Neural cell (in vitro differentiated cells): ENCODE measurements at regions not wholly inside any gene's neighbourhood (a gene's known extent, or its start where the extent isn't known, plus 50 kb on each side); places are given as distances from the start of the nearest gene placed in this dataset.

ENCODE experiments used
- EP300 ChIP-seq: fragments of 450-650 bp; conservative IDR thresholded peaks from 2 replicates; pipeline ENCODE4 v1.6.1; 2014; ENCODE audit warnings: antibody characterized with exemption, mild to moderate bottlenecking, moderate library complexity; ENCODE audit not compliant: poor library complexity, severe bottlenecking
- EZH2 ChIP-seq: fragments of 200-600, 300-800 bp; shearing (Covaris generic), sonication (generic); IDR thresholded peaks from 2 replicates; pipeline ENCODE4 v1.6.1; 2014; ENCODE audit warnings: antibody characterized with exemption, low read length, borderline replicate concordance, mild to moderate bottlenecking; ENCODE audit not compliant: insufficient read depth, poor library complexity, severe bottlenecking
- MXI1 ChIP-seq: fragments of 450-650 bp; conservative IDR thresholded peaks from 2 replicates; pipeline ENCODE4 v1.6.1; 2014; ENCODE audit warnings: antibody characterized with exemption, mild to moderate bottlenecking; ENCODE audit not compliant: poor library complexity, severe bottlenecking
- POLR2AphosphoS5 ChIP-seq: IDR thresholded peaks from 2 replicates; pipeline ENCODE4 v1.6.1; 2012
- RAD21 ChIP-seq: fragments of 450-650 bp; conservative IDR thresholded peaks from 2 replicates; pipeline ENCODE4 v1.6.1; 2014; ENCODE audit warnings: antibody characterized with exemption, mild to moderate bottlenecking, moderate library complexity
- SMC3 ChIP-seq: fragments of 450-650 bp; conservative IDR thresholded peaks from 2 replicates; pipeline ENCODE4 v1.6.1; 2014; ENCODE audit warnings: antibody characterized with exemption, mild to moderate bottlenecking, moderate library complexity; ENCODE audit not compliant: poor library complexity
- TAF1 ChIP-seq: IDR thresholded peaks from 2 replicates; pipeline ENCODE4 v1.6.1; 2012; ENCODE audit warnings: low read depth
- TF ChIP-seq, protein P1 (sequence below): fragments of 450-650 bp; IDR thresholded peaks from 2 replicates; pipeline ENCODE4 v1.5.1; 2014; ENCODE audit warnings: antibody characterized with exemption, mild to moderate bottlenecking, moderate library complexity; ENCODE audit not compliant: poor library complexity, severe bottlenecking
- TF ChIP-seq, protein P2 (sequence below): IDR thresholded peaks from 2 replicates; pipeline ENCODE4 v1.6.1; 2012; ENCODE audit warnings: borderline replicate concordance

DNA sequence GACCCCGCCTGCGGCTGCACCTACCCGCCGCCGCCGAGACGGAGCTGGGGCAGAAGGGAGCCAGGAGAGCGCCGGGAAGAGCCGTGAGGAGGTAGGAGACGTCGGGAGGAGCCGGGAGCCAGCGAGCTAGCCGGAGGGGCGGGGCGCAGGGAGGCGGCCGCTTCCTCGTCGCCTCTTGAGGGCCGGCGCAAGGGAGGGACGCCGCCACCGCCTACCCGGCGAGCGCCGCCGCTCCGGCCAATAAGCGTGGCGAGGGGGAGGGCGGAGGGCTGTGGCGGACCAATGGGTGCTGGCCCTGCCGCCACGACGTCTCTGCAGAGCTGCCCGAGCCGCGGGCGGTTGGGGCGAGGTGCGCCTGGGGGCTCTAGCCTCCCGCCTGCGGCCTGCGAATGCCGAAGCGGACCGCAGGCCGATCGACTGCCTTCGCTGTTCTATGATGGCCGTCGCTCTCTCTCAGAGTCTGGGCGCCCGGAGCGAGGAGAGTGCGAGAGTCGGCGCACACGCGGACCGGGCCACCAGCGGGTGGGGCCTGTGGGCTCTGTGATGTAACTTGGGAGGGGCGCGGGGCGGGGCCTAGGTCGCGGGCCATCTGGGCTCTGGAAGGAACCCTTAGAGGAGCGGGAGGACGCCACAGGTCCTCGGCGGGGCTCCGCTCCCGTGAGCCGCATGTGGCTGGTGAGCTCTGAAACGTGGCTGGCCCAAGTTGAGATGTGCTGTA is 72.7 kb upstream of the MAP4 start:
- TF ChIP-seq, protein P1, sequence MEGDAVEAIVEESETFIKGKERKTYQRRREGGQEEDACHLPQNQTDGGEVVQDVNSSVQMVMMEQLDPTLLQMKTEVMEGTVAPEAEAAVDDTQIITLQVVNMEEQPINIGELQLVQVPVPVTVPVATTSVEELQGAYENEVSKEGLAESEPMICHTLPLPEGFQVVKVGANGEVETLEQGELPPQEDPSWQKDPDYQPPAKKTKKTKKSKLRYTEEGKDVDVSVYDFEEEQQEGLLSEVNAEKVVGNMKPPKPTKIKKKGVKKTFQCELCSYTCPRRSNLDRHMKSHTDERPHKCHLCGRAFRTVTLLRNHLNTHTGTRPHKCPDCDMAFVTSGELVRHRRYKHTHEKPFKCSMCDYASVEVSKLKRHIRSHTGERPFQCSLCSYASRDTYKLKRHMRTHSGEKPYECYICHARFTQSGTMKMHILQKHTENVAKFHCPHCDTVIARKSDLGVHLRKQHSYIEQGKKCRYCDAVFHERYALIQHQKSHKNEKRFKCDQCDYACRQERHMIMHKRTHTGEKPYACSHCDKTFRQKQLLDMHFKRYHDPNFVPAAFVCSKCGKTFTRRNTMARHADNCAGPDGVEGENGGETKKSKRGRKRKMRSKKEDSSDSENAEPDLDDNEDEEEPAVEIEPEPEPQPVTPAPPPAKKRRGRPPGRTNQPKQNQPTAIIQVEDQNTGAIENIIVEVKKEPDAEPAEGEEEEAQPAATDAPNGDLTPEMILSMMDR, result peak; percentile 49
- TF ChIP-seq EP300, result peak; percentile 69
- no peak for TF ChIP-seq TAF1
- TF ChIP-seq EZH2, result no peak
- TF ChIP-seq, protein P2, sequence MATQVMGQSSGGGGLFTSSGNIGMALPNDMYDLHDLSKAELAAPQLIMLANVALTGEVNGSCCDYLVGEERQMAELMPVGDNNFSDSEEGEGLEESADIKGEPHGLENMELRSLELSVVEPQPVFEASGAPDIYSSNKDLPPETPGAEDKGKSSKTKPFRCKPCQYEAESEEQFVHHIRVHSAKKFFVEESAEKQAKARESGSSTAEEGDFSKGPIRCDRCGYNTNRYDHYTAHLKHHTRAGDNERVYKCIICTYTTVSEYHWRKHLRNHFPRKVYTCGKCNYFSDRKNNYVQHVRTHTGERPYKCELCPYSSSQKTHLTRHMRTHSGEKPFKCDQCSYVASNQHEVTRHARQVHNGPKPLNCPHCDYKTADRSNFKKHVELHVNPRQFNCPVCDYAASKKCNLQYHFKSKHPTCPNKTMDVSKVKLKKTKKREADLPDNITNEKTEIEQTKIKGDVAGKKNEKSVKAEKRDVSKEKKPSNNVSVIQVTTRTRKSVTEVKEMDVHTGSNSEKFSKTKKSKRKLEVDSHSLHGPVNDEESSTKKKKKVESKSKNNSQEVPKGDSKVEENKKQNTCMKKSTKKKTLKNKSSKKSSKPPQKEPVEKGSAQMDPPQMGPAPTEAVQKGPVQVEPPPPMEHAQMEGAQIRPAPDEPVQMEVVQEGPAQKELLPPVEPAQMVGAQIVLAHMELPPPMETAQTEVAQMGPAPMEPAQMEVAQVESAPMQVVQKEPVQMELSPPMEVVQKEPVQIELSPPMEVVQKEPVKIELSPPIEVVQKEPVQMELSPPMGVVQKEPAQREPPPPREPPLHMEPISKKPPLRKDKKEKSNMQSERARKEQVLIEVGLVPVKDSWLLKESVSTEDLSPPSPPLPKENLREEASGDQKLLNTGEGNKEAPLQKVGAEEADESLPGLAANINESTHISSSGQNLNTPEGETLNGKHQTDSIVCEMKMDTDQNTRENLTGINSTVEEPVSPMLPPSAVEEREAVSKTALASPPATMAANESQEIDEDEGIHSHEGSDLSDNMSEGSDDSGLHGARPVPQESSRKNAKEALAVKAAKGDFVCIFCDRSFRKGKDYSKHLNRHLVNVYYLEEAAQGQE, result peak; percentile 49
- no peak for TF ChIP-seq SMC3
- TF ChIP-seq POLR2AphosphoS5, result peak; percentile 92
- peak; percentile 14 for TF ChIP-seq RAD21
- TF ChIP-seq MXI1, result peak; percentile 90
